Hepatocyte (in vitro differentiated cells): ENCODE measurements at regions not wholly inside any gene's neighbourhood (a gene's known extent, or its start where the extent isn't known, plus 50 kb on each side); places are given as distances from the start of the nearest gene placed in this dataset.

ENCODE experiments used
- CTCF ChIP-seq: fragments of 200-600 bp; sonication (generic); IDR thresholded peaks from 2 replicates; pipeline ENCODE4 v1.5.1; 2016; ENCODE audit warnings: antibody characterized with exemption, mild to moderate bottlenecking; ENCODE audit not compliant: poor library complexity
- EZH2 ChIP-seq: fragments of 200-600 bp; sonication (generic); IDR thresholded peaks from 2 replicates; pipeline ENCODE4 v1.6.1; 2016; ENCODE audit warnings: antibody characterized with exemption, mild to moderate bottlenecking, borderline replicate concordance

DNA sequence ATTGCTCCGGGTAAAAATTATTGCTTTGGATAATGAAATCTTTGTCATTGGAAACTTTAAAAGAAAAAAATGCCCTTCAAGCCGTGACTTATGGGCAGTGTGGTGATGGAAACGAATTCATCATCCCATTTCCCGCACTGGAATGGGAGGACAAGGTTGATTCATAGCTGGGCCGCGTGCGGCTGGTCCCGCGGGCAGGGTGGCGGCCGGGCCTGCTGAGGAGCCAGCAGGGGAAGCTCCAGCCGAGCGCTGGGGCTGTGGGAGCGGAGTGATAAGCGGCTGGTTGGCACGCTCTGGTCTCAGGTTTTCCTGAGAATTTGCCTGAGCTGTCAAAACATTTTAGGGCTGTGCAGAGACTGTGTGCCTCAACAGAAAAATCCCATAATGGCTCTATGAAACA is 351.7 kb downstream of the CDC5L start:
- no peak for TF ChIP-seq CTCF
- TF ChIP-seq EZH2 = no peak
